ENCODE measurements at regions not wholly inside any gene's neighbourhood (a gene's known extent, or its start where the extent isn't known, plus 50 kb on each side); places are given as distances from the start of the nearest gene placed in this dataset.

DNA sequence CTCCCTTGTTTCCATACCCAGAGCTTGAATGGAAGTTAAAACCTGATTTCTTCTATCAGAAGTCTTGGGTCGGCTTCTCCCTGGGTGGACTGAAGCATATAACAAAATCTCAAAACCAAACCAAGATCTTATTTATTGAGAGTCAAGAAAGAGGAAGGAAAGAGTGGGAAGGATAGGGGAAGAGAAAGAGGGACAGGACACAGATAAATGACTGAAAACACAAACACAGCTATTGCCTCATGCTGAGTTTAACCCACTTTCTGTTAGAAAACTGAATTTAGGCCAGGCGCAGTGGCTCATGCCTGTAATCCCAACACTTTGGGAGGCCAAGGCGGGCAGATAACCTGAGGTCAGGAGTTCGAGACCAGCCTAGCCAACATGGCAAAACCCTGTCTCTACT, 92.9 kb downstream of the PALM2AKAP2 start:
- Histone ChIP-seq H3K4me3 (ENCODE audit: low read length) (no peak overlapping the region), H3K27me3 (ENCODE audit: low read length) (no peaks in the 10 kb centered on the region), H3K9me3 (ENCODE audit: low read length) (no peaks in the 10 kb centered on the region), H3K9ac (ENCODE audit: low read length) (no peak overlapping the region), H3F3A (ENCODE audit: low read length, unreplicated experiment) (no peaks in the 10 kb centered on the region), H2AFZ (ENCODE audit: low read length) (no peak overlapping the region), H3K36me3 (ENCODE audit: low read depth, low read length) (no peaks in the 10 kb centered on the region), H3K9me2 (replicated peaks; ENCODE audit: low read length) (no peaks in the 10 kb centered on the region), H3K4me1 (ENCODE audit: insufficient read depth, low read length) (no peaks in the 10 kb centered on the region), H3K79me2 (ENCODE audit: low read length) (no peaks in the 10 kb centered on the region), H3K4me2 (ENCODE audit: low read length) (no peak overlapping the region), H4K20me1 (ENCODE audit: low read length) (no peaks in the 10 kb centered on the region), H3K27ac (ENCODE audit: low read length) (no peak overlapping the region)
- TF ChIP-seq EZH2 (IDR thresholded peaks at IDR 0.05; ENCODE audit: low read length, unreplicated experiment), result no peak
- no peak for TF ChIP-seq EZH2phosphoT487 (IDR thresholded peaks at IDR 0.05; ENCODE audit: borderline replicate concordance, low read length)
- TF ChIP-seq, protein P1, sequence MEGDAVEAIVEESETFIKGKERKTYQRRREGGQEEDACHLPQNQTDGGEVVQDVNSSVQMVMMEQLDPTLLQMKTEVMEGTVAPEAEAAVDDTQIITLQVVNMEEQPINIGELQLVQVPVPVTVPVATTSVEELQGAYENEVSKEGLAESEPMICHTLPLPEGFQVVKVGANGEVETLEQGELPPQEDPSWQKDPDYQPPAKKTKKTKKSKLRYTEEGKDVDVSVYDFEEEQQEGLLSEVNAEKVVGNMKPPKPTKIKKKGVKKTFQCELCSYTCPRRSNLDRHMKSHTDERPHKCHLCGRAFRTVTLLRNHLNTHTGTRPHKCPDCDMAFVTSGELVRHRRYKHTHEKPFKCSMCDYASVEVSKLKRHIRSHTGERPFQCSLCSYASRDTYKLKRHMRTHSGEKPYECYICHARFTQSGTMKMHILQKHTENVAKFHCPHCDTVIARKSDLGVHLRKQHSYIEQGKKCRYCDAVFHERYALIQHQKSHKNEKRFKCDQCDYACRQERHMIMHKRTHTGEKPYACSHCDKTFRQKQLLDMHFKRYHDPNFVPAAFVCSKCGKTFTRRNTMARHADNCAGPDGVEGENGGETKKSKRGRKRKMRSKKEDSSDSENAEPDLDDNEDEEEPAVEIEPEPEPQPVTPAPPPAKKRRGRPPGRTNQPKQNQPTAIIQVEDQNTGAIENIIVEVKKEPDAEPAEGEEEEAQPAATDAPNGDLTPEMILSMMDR (conservative IDR thresholded peaks at IDR 0.05; ENCODE audit: low read depth, low read length), result no peak
- no peak for DNase-seq
- intact Hi-C loops (cut with micrococcal nuclease), result no loop called here
- POLR2A ChIA-PET (ENCODE audit: unreplicated experiment), result no interaction called here
- no peak for ATAC-seq
- CTCF ChIA-PET, result no interaction called here
- BruUV-seq (replicated peaks), result no TSS peak

DNA sequence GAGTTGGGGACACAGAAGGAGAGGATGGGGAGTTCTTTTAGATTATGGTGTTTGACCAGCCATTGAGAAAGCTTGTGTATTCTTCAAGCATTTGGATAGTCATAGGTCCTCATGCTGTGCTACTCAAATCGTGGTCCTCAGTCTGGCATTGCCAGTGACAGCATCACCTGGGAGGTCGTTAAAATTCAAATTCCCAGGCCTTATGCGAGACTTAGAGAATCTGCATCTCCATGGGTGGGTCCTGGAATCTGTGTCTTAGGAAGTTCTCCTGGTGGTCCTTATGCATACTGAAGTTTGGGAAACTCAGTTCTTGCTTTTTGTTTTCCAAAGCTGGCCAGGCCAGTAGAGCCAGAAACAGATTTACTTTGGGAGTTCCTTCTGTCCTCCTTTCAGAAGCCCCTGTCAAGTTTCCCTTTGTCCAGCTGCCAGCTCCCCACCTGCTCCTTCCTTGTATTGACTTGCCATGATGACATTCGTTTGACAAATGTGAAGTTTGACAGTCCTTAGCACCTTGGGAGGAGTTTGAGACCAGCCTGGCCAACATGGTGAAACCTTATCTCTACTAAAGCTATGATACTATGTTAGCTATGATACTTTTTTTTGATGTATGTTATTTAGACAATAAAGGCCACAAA, 95.6 kb downstream of the PALM2AKAP2 start:
- DNase-seq (no peak), ATAC-seq (no peak)
- H3K9ac ChIP-seq (ENCODE audit: low read length), result no peak overlapping the region
- no peaks in the 10 kb centered on the region for H3F3A ChIP-seq (ENCODE audit: low read length, unreplicated experiment)
- no peaks in the 10 kb centered on the region for H4K20me1 ChIP-seq (ENCODE audit: low read length)
- no peaks in the 10 kb centered on the region for H3K9me2 ChIP-seq (replicated peaks; ENCODE audit: low read length)
- intact Hi-C loops (cut with micrococcal nuclease), result no loop called here
- TF ChIP-seq, protein P1 (conservative IDR thresholded peaks at IDR 0.05; ENCODE audit: low read depth, low read length), result no peak
- no peak for TF ChIP-seq EZH2 (IDR thresholded peaks at IDR 0.05; ENCODE audit: low read length, unreplicated experiment)
- no peak for TF ChIP-seq EZH2phosphoT487 (IDR thresholded peaks at IDR 0.05; ENCODE audit: borderline replicate concordance, low read length)
- ChIA-PET CTCF (no interaction called here), POLR2A (ENCODE audit: unreplicated experiment) (no interaction called here)
- H3K79me2 ChIP-seq (ENCODE audit: low read length), result no peaks in the 10 kb centered on the region
- H3K36me3 ChIP-seq (ENCODE audit: low read depth, low read length), result no peaks in the 10 kb centered on the region
- BruUV-seq (replicated peaks), result no TSS peak
- H3K4me2 ChIP-seq (ENCODE audit: low read length), result no peak overlapping the region
- no peaks in the 10 kb centered on the region for H3K27me3 ChIP-seq (ENCODE audit: low read length)
- H3K4me1 ChIP-seq (ENCODE audit: insufficient read depth, low read length), result no peaks in the 10 kb centered on the region
- H3K4me3 ChIP-seq (ENCODE audit: low read length), result no peak overlapping the region
- H2AFZ ChIP-seq (ENCODE audit: low read length), result no peak overlapping the region
- H3K27ac ChIP-seq (ENCODE audit: low read length), result no peak overlapping the region
- H3K9me3 ChIP-seq (ENCODE audit: low read length), result no peaks in the 10 kb centered on the region

DNA sequence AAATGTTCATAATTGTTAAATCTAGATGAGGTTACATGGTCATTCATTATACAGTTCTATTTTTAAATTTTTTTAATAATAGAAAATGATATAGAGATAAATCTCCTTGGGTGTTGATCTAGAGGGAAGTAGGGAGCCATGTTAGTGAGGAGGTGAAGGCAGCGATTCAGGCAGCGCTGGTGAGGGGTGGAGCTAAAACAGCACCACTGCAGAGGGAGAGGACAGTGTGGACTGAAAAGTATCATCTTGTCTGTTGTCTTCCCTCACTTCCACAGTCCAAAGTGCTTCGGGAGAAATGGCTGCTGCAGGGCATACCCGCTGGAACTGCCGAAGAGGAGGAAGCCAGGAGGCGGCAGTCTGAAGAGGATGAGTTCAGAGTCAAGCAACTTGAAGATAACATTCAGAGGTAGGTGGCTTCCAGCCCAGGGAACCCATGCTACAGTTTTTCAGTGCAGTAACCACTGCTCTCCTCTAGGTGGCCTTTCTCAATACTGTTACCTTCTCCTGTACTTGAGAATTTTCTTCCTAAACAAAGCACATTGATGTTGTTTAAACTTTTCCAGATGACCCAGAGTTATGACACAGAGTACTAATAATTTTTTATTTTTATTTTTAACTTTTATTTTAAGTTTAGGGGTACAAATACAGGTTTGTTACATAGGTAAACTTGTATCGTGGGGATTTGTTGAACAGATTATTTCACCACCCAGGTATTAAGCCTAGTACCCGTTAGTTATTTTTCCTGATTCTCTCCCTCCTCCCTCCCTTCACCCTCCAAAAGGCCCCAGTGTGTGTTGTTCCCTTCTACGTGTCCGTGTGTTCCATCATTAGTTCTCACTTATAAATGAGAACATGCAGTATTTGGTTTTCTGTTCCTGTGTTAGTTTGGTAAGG, 100.5 kb downstream of the PALM2AKAP2 start:
- Histone ChIP-seq H3K79me2 (ENCODE audit: low read length) (no peaks in the 10 kb centered on the region), H3K4me1 (ENCODE audit: insufficient read depth, low read length) (no peaks in the 10 kb centered on the region), H3K27ac (ENCODE audit: low read length) (no peak overlapping the region), H3K9me3 (ENCODE audit: low read length) (no peaks in the 10 kb centered on the region), H4K20me1 (ENCODE audit: low read length) (no peaks in the 10 kb centered on the region), H3K9me2 (replicated peaks; ENCODE audit: low read length) (no peaks in the 10 kb centered on the region), H3K9ac (ENCODE audit: low read length) (no peak overlapping the region), H2AFZ (ENCODE audit: low read length) (no peak overlapping the region), H3K27me3 (ENCODE audit: low read length) (no peaks in the 10 kb centered on the region), H3K4me2 (ENCODE audit: low read length) (no peak overlapping the region), H3K36me3 (ENCODE audit: low read depth, low read length) (no peaks in the 10 kb centered on the region), H3F3A (ENCODE audit: low read length, unreplicated experiment) (no peaks in the 10 kb centered on the region), H3K4me3 (ENCODE audit: low read length) (no peak overlapping the region)
- peak; percentile 33 for ATAC-seq
- TF ChIP-seq EZH2phosphoT487 (IDR thresholded peaks at IDR 0.05; ENCODE audit: borderline replicate concordance, low read length), result no peak
- TF ChIP-seq, protein P1 (conservative IDR thresholded peaks at IDR 0.05; ENCODE audit: low read depth, low read length), result peak; percentile 53
- TF ChIP-seq EZH2 (IDR thresholded peaks at IDR 0.05; ENCODE audit: low read length, unreplicated experiment), result no peak
- POLR2A ChIA-PET (ENCODE audit: unreplicated experiment), result no interaction called here
- no TSS peak for BruUV-seq (replicated peaks)
- intact Hi-C loops (cut with micrococcal nuclease), result no loop called here
- CTCF ChIA-PET, result no interaction called here
- peak; percentile 46 for DNase-seq

Data from PC-3 (cell line).